Liver (tissue), 8 donors: ENCODE measurements at regions not wholly inside any gene's neighbourhood (a gene's known extent, or its start where the extent isn't known, plus 50 kb on each side); places are given as distances from the start of the nearest gene placed in this dataset.

Experiments
- DNase-seq: peaks from one replicate; pipeline ENCODE4 v3.0.0-alpha.2; 2017; ENCODE audit warnings: low spot score
- H3K27ac ChIP-seq, 2 donors: one replicate each; pipeline ENCODE4 v1.7.0; 2013; ENCODE audit warnings: inconsistent platforms in 2 of 2, low read length in 2 of 2, control low read depth in 1 of 2, low read depth in 1 of 2, mild to moderate bottlenecking in 1 of 2
- H3K27me3 ChIP-seq, 4 donors: one replicate each; pipeline versions ENCODE4 v1.6.1 to v1.7.0; 2013; ENCODE audit warnings: low read length in 3 of 4, inconsistent platforms in 1 of 4, mild to moderate bottlenecking in 1 of 4, moderate library complexity in 1 of 4; ENCODE audit not compliant: control insufficient read depth in 4 of 4, insufficient read depth in 4 of 4
- H3K36me3 ChIP-seq, 4 donors: one replicate each; pipeline versions ENCODE4 v1.6.1 to v1.7.0; 2013; ENCODE audit warnings: low read length in 3 of 4, mild to moderate bottlenecking in 3 of 4, low read depth in 1 of 4, moderate library complexity in 1 of 4; ENCODE audit not compliant: control insufficient read depth in 4 of 4, insufficient read depth in 3 of 4
- H3K4me1 ChIP-seq, 4 donors: one replicate each; pipeline versions ENCODE4 v1.6.1 to v1.7.0; 2013; ENCODE audit warnings: low read length in 3 of 4, mild to moderate bottlenecking in 3 of 4, moderate library complexity in 1 of 4; ENCODE audit not compliant: control insufficient read depth in 4 of 4, insufficient read depth in 4 of 4
- H3K4me3 ChIP-seq, 3 donors: one replicate each; pipeline versions ENCODE4 v1.6.1 to v1.7.0; 2013; ENCODE audit warnings: low read length in 3 of 3, control low read depth in 1 of 3, low read depth in 1 of 3, mild to moderate bottlenecking in 1 of 3
- H3K9ac ChIP-seq, 2 donors: one replicate each; pipeline ENCODE4 v1.7.0; 2013; ENCODE audit warnings: low read length in 2 of 2, mild to moderate bottlenecking in 2 of 2, moderate library complexity in 2 of 2, control low read depth in 1 of 2, low read depth in 1 of 2
- H3K9me3 ChIP-seq, 4 donors: one replicate each; pipeline versions ENCODE4 v1.6.1 to v1.7.0; 2013; ENCODE audit warnings: low read length in 3 of 4; ENCODE audit not compliant: control insufficient read depth in 4 of 4
- EGR1 ChIP-seq, 2 donors: IDR thresholded peaks; 2 replicates each; pipeline ENCODE4 v1.6.1; 2016 to 2018; ENCODE audit warnings: antibody characterized with exemption in 2 of 2, low read depth in 2 of 2
- FOXA1 ChIP-seq: IDR thresholded peaks from 2 replicates; pipeline ENCODE4 v1.6.1; 2016; ENCODE audit warnings: antibody characterized with exemption
- FOXA2 ChIP-seq: IDR thresholded peaks from 2 replicates; pipeline ENCODE4 v1.6.1; 2016; ENCODE audit warnings: antibody characterized with exemption
- GABPA ChIP-seq, 2 donors: IDR thresholded peaks in 1 of 2; conservative IDR thresholded peaks in 1 of 2; 2 replicates each; pipeline ENCODE4 v1.6.1; 2016; ENCODE audit warnings: antibody characterized with exemption in 2 of 2, mild to moderate bottlenecking in 1 of 2, moderate library complexity in 1 of 2
- HNF4A ChIP-seq, 2 donors: conservative IDR thresholded peaks; 2 replicates each; pipeline ENCODE4 v1.6.1; 2016; ENCODE audit warnings: antibody characterized with exemption in 2 of 2, mild to moderate bottlenecking in 2 of 2
- HNF4G ChIP-seq: IDR thresholded peaks from 2 replicates; pipeline ENCODE4 v1.6.1; 2016; ENCODE audit warnings: antibody characterized with exemption
- JUND ChIP-seq, 2 donors: IDR thresholded peaks; 2 replicates each; pipeline ENCODE4 v1.6.1; 2016; ENCODE audit warnings: antibody characterized with exemption in 2 of 2
- MAX ChIP-seq: IDR thresholded peaks from 2 replicates; pipeline ENCODE4 v1.6.1; 2016; ENCODE audit warnings: antibody characterized with exemption
- NR2F2 ChIP-seq: IDR thresholded peaks from 2 replicates; pipeline ENCODE4 v1.6.1; 2016; ENCODE audit warnings: antibody characterized with exemption
- RAD21 ChIP-seq, 2 donors: IDR thresholded peaks; 2 replicates each; pipeline ENCODE4 v1.6.1; 2016; ENCODE audit warnings: antibody characterized with exemption in 2 of 2, mild to moderate bottlenecking in 2 of 2
- SP1 ChIP-seq: IDR thresholded peaks from 2 replicates; pipeline ENCODE4 v1.6.1; 2018; ENCODE audit warnings: antibody characterized with exemption, mild to moderate bottlenecking
- TAF1 ChIP-seq: conservative IDR thresholded peaks from 2 replicates; pipeline ENCODE4 v1.6.1; 2016; ENCODE audit warnings: antibody characterized with exemption, mild to moderate bottlenecking
- YY1 ChIP-seq: IDR thresholded peaks from 2 replicates; pipeline ENCODE4 v1.6.1; 2016; ENCODE audit warnings: antibody characterized with exemption, mild to moderate bottlenecking
- ZBTB33 ChIP-seq: IDR thresholded peaks from 2 replicates; pipeline ENCODE4 v1.6.1; 2016; ENCODE audit warnings: antibody characterized with exemption
- WGBS: extraction: QIAGEN DNeasy Blood & Tissue Kit; methylation state at CpG from one replicate; pipeline ENCODE4 v1.1.7; 2013; 5-methylcytosine and 5-hydroxymethylcytosine counted together
- TF ChIP-seq, protein P1 (sequence below): IDR thresholded peaks from 2 replicates; pipeline ENCODE4 v1.6.1; 2016; ENCODE audit warnings: antibody characterized with exemption
- TF ChIP-seq, protein P2 (sequence below): fragments of 150-350 bp; IDR thresholded peaks from 2 replicates; pipeline ENCODE4 v1.5.1; 2017; ENCODE audit warnings: improper control_type of control experiment, low read depth, low read length; ENCODE audit not compliant: missing input control
- donor health status: healthy.
- donor health status: healthy.
- donor health status: healthy.
- donor health status: healthy.
- donor health status: healthy.

- Histone ChIP-seq H3K4me3 (no peak overlapping the region), H3K9me3 (no peaks in the 10 kb centered on the region), H3K9ac (no peak overlapping the region), H3K36me3 (no peaks in the 10 kb centered on the region), H3K27me3 (no peaks in the 10 kb centered on the region), H3K4me1 (no peaks in the 10 kb centered on the region), H3K27ac (no peak overlapping the region)
- 92% methylated on average over 2 of the region's 2 CpGs for WGBS
- TF ChIP-seq FOXA2, result no peak
- TF ChIP-seq, protein P1, sequence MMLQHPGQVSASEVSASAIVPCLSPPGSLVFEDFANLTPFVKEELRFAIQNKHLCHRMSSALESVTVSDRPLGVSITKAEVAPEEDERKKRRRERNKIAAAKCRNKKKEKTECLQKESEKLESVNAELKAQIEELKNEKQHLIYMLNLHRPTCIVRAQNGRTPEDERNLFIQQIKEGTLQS, result no peak
- no peak for TF ChIP-seq EGR1 (IDR thresholded peaks at IDR 0.05; ENCODE audit: low read depth in 2 of 2)
- TF ChIP-seq JUND (IDR thresholded peaks at IDR 0.05), result no peak
- TF ChIP-seq YY1, result no peak
- TF ChIP-seq TAF1, result no peak
- no peak for DNase-seq
Measured at GRCh38 chr5:112064271-112064701, 307.3 kb upstream of the NREP start.

- 83% methylated on average over 1 of the region's 1 CpG for whole genome bisulfite sequencing
- Histone ChIP-seq H3K9ac (no peak overlapping the region), H3K27ac (no peak overlapping the region), H3K27me3 (no peaks in the 10 kb centered on the region), H3K9me3 (no peaks in the 10 kb centered on the region), H3K36me3 (no peaks in the 10 kb centered on the region), H3K4me3 (no peak overlapping the region), H3K4me1 (no peaks in the 10 kb centered on the region)
- TF ChIP-seq HNF4A (conservative IDR thresholded peaks at IDR 0.05), result no peak
- no peak for TF ChIP-seq EGR1 (IDR thresholded peaks at IDR 0.05; ENCODE audit: low read depth in 2 of 2)
- no peak for TF ChIP-seq FOXA1
- no peak for TF ChIP-seq MAX
- no peak for TF ChIP-seq RAD21 (IDR thresholded peaks at IDR 0.05)
- DNase-seq, result no peak
Measured at GRCh38 chr5:112063856-112064255, 306.9 kb upstream of the NREP start.

- H3K27ac ChIP-seq, result no peak overlapping the region
- DNase-seq, result no peak
- H3K27me3 ChIP-seq, result no peaks in the 10 kb centered on the region
- no peak overlapping the region for H3K4me3 ChIP-seq
- WGBS, result 83% methylated on average over 2 of the region's 2 CpGs
- H3K36me3 ChIP-seq, result no peaks in the 10 kb centered on the region
- H3K9ac ChIP-seq, result no peak overlapping the region
- TF ChIP-seq FOXA1 (no peak), JUND (IDR thresholded peaks at IDR 0.05) (no peak), HNF4A (conservative IDR thresholded peaks at IDR 0.05) (no peak), TAF1 (no peak), FOXA2 (no peak), NR2F2 (no peak), GABPA (IDR thresholded peaks at IDR 0.05 in 1 of 2, conservative IDR thresholded peaks at IDR 0.05 in 1 of 2) (no peak), HNF4G (no peak), ZBTB33 (no peak), SP1 (no peak), MAX (no peak)
- TF ChIP-seq, protein P2, sequence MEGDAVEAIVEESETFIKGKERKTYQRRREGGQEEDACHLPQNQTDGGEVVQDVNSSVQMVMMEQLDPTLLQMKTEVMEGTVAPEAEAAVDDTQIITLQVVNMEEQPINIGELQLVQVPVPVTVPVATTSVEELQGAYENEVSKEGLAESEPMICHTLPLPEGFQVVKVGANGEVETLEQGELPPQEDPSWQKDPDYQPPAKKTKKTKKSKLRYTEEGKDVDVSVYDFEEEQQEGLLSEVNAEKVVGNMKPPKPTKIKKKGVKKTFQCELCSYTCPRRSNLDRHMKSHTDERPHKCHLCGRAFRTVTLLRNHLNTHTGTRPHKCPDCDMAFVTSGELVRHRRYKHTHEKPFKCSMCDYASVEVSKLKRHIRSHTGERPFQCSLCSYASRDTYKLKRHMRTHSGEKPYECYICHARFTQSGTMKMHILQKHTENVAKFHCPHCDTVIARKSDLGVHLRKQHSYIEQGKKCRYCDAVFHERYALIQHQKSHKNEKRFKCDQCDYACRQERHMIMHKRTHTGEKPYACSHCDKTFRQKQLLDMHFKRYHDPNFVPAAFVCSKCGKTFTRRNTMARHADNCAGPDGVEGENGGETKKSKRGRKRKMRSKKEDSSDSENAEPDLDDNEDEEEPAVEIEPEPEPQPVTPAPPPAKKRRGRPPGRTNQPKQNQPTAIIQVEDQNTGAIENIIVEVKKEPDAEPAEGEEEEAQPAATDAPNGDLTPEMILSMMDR, result no peak
- no peaks in the 10 kb centered on the region for H3K4me1 ChIP-seq
- no peaks in the 10 kb centered on the region for H3K9me3 ChIP-seq
Measured at GRCh38 chr5:112063191-112063590, 306.2 kb upstream of the NREP start.
